Cardiac muscle cell (in vitro differentiated cells and primary cell): ENCODE measurements at regions not wholly inside any gene's neighbourhood (a gene's known extent, or its start where the extent isn't known, plus 50 kb on each side); places are given as distances from the start of the nearest gene placed in this dataset.

ENCODE experiments used
- DNase-seq, 2 donors: peaks; one replicate each; pipeline versions ENCODE4 v3.0.0 to v3.0.0-alpha.2; 2010 to 2017; ENCODE audit warnings: low read depth in 1 of 2, low spot score in 1 of 2
- H3K27ac ChIP-seq: fragments of 200-600 bp; sonication (generic); 2 replicates; pipeline ENCODE4 v1.5.1; 2016
- H3K27me3 ChIP-seq: fragments of 200-600 bp; sonication (generic); 2 replicates; pipeline ENCODE4 v1.6.0; 2016; ENCODE audit warnings: control low read depth
- H3K36me3 ChIP-seq: fragments of 200-600 bp; sonication (generic); 2 replicates; pipeline ENCODE4 v1.5.1; 2016; ENCODE audit warnings: control low read depth
- H3K4me1 ChIP-seq: fragments of 200-600 bp; sonication (generic); 2 replicates; pipeline ENCODE4 v1.8.1; 2017; ENCODE audit warnings: low read depth, mild to moderate bottlenecking, mixed run types
- H3K4me3 ChIP-seq: fragments of 200-600 bp; sonication (generic); 2 replicates; pipeline ENCODE4 v1.5.1; 2016; ENCODE audit warnings: mild to moderate bottlenecking
- H3K9me3 ChIP-seq: fragments of 200-600 bp; sonication (generic); 2 replicates; pipeline ENCODE4 v1.5.1; 2017; ENCODE audit warnings: low read depth, mild to moderate bottlenecking, control low read depth
- CTCF ChIP-seq: IDR thresholded peaks from 2 replicates; pipeline ENCODE4 v1.5.1; 2012; ENCODE audit warnings: low read depth, mild to moderate bottlenecking, low read length

- H3K27ac ChIP-seq, result no peak overlapping the region
- peaks cover 9% of the 10 kb centered on the region for H3K4me1 ChIP-seq
- no peak for DNase-seq
- no peak overlapping the region for H3K4me3 ChIP-seq
- no peaks in the 10 kb centered on the region for H3K27me3 ChIP-seq
- no peaks in the 10 kb centered on the region for H3K36me3 ChIP-seq
- no peak for TF ChIP-seq CTCF
- H3K9me3 ChIP-seq, result no peaks in the 10 kb centered on the region
These were observed 71.1 kb downstream of the PERP start for GRCh38 chr6:138036111-138036510.

- H3K27me3 ChIP-seq, result no peaks in the 10 kb centered on the region
- H3K27ac ChIP-seq, result no peak overlapping the region
- no peak for DNase-seq
- peaks cover 1% of the 10 kb centered on the region for H3K4me1 ChIP-seq
- no peaks in the 10 kb centered on the region for H3K9me3 ChIP-seq
- TF ChIP-seq CTCF, result no peak
- no peaks in the 10 kb centered on the region for H3K36me3 ChIP-seq
- H3K4me3 ChIP-seq, result no peak overlapping the region
These were observed 70.2 kb downstream of the PERP start for GRCh38 chr6:138037009-138037504.

GRCh38 chr6:138038142-138038870, 68.9 kb downstream of the PERP start:
- Histone ChIP-seq H3K36me3 (no peaks in the 10 kb centered on the region), H3K27ac (no peak overlapping the region), H3K9me3 (no peaks in the 10 kb centered on the region), H3K4me1 (no peaks in the 10 kb centered on the region), H3K4me3 (no peak overlapping the region), H3K27me3 (no peaks in the 10 kb centered on the region)
- no peak for TF ChIP-seq CTCF
- no peak for DNase-seq
